Loucy (cell line): ENCODE measurements at regions not wholly inside any gene's neighbourhood (a gene's known extent, or its start where the extent isn't known, plus 50 kb on each side); places are given as distances from the start of the nearest gene placed in this dataset.

Source experiments
- H2AFZ ChIP-seq: fragments of 200-600 bp; sonication (generic); 2 replicates; pipeline ENCODE4 v1.6.0; 2016; ENCODE audit warnings: antibody characterized with exemption, mild to moderate bottlenecking, low read length, moderate library complexity
- H3F3A ChIP-seq: fragments of 200-600 bp; 2 replicates; pipeline ENCODE4 v1.6.0; 2016; ENCODE audit warnings: antibody characterized with exemption, low read depth, mild to moderate bottlenecking
- H3K27me3 ChIP-seq: fragments of 200-600 bp; sonication (generic); 2 replicates; pipeline ENCODE4 v1.6.1; 2014; ENCODE audit warnings: low read length, mild to moderate bottlenecking; ENCODE audit not compliant: insufficient read depth, poor library complexity, severe bottlenecking
- H3K36me3 ChIP-seq: fragments of 200-600 bp; sonication (generic); 2 replicates; pipeline ENCODE4 v1.6.1; 2016; ENCODE audit warnings: low read length; ENCODE audit not compliant: insufficient read depth
- H3K4me1 ChIP-seq: fragments of 200-600 bp; sonication (generic); 2 replicates; pipeline ENCODE4 v1.5.1; 2014; ENCODE audit warnings: low read length, mild to moderate bottlenecking; ENCODE audit not compliant: insufficient read depth, poor library complexity, severe bottlenecking
- H3K4me2 ChIP-seq: fragments of 200-600 bp; sonication (generic); 2 replicates; pipeline ENCODE4 v1.6.0; 2014; ENCODE audit warnings: antibody characterized with exemption, low read length, low read depth, mild to moderate bottlenecking; ENCODE audit not compliant: poor library complexity, severe bottlenecking
- H3K4me3 ChIP-seq: fragments of 200-600 bp; sonication (generic); 2 replicates; pipeline ENCODE4 v1.5.1; 2014; ENCODE audit warnings: low read length, mild to moderate bottlenecking, mixed read lengths; ENCODE audit not compliant: poor library complexity, severe bottlenecking
- H3K79me2 ChIP-seq: fragments of 200-600 bp; sonication (generic); 2 replicates; pipeline ENCODE4 v1.6.1; 2014; ENCODE audit warnings: low read length; ENCODE audit not compliant: insufficient read depth
- H3K9ac ChIP-seq: fragments of 200-600 bp; sonication (generic); 2 replicates; pipeline ENCODE4 v1.6.0; 2014; ENCODE audit warnings: mild to moderate bottlenecking, low read depth, low read length, moderate library complexity; ENCODE audit not compliant: poor library complexity, severe bottlenecking
- H3K9me2 ChIP-seq: fragments of 200-600 bp; sonication (generic); replicated peaks from 2 replicates; pipeline ENCODE4 v1.6.1; 2016; ENCODE audit warnings: low read depth, low read length, mixed read lengths
- H3K9me3 ChIP-seq: fragments of 200-600 bp; sonication (generic); 2 replicates; pipeline ENCODE4 v1.6.1; 2014; ENCODE audit warnings: mild to moderate bottlenecking, antibody characterized with exemption, low read length, low read depth; ENCODE audit not compliant: insufficient read depth
- H4K20me1 ChIP-seq: fragments of 200-600 bp; sonication (generic); 2 replicates; pipeline ENCODE4 v1.6.0; 2014; ENCODE audit warnings: antibody characterized with exemption, low read length, mild to moderate bottlenecking; ENCODE audit not compliant: insufficient read depth, poor library complexity, severe bottlenecking
- CTCF ChIP-seq: fragments of 200-600 bp; sonication (generic); conservative IDR thresholded peaks from 2 replicates; pipeline ENCODE4 v1.5.1; 2014; ENCODE audit warnings: mild to moderate bottlenecking, antibody characterized with exemption, low read length
- EZH2phosphoT487 ChIP-seq: fragments of 200-600 bp; IDR thresholded peaks from 2 replicates; pipeline ENCODE4 v1.6.1; 2018; ENCODE audit warnings: antibody characterized with exemption, mild to moderate bottlenecking, moderate library complexity, borderline replicate concordance

GRCh38 chr11:26027887-26028286 lies 304.0 kb upstream of the ANO3 start:
- H3F3A ChIP-seq: no peaks in the 10 kb centered on the region
- no peak overlapping the region for H3K9ac ChIP-seq

GRCh38 chr11:26028393-26028911 lies 303.5 kb upstream of the ANO3 start:
- H3F3A ChIP-seq: no peaks in the 10 kb centered on the region
- no peak overlapping the region for H3K9ac ChIP-seq
- H3K9me3 ChIP-seq: no peaks in the 10 kb centered on the region
- H4K20me1 ChIP-seq: no peaks in the 10 kb centered on the region
- no peak overlapping the region for H3K4me2 ChIP-seq
- no peaks in the 10 kb centered on the region for H3K79me2 ChIP-seq
- no peak for TF ChIP-seq EZH2phosphoT487
- TF ChIP-seq CTCF: no peak
- no peaks in the 10 kb centered on the region for H3K4me1 ChIP-seq
- no peaks in the 10 kb centered on the region for H3K36me3 ChIP-seq
- no peak overlapping the region for H2AFZ ChIP-seq
- no peaks in the 10 kb centered on the region for H3K27me3 ChIP-seq
- H3K4me3 ChIP-seq: no peak overlapping the region
- no peaks in the 10 kb centered on the region for H3K9me2 ChIP-seq

More at GRCh38 chr11:26027887-26028286, 304.0 kb upstream of the ANO3 start:
- H3K4me1 ChIP-seq: no peaks in the 10 kb centered on the region
- no peaks in the 10 kb centered on the region for H3K27me3 ChIP-seq
- no peak for TF ChIP-seq CTCF
- TF ChIP-seq EZH2phosphoT487: no peak
- no peaks in the 10 kb centered on the region for H3K79me2 ChIP-seq
- H3K4me2 ChIP-seq: no peak overlapping the region
- no peaks in the 10 kb centered on the region for H3K9me2 ChIP-seq
- no peak overlapping the region for H3K4me3 ChIP-seq
- no peaks in the 10 kb centered on the region for H4K20me1 ChIP-seq
- H3K36me3 ChIP-seq: no peaks in the 10 kb centered on the region
- no peaks in the 10 kb centered on the region for H3K9me3 ChIP-seq
- no peak overlapping the region for H2AFZ ChIP-seq

- no peaks in the 10 kb centered on the region for H3K36me3 ChIP-seq
- H3K27me3 ChIP-seq: no peaks in the 10 kb centered on the region
- TF ChIP-seq EZH2phosphoT487 (no peak), CTCF (no peak)
- H4K20me1 ChIP-seq: no peaks in the 10 kb centered on the region
- H3K9me3 ChIP-seq: no peaks in the 10 kb centered on the region
- no peaks in the 10 kb centered on the region for H3F3A ChIP-seq
- H2AFZ ChIP-seq: no peak overlapping the region
- H3K79me2 ChIP-seq: no peaks in the 10 kb centered on the region
- H3K4me2 ChIP-seq: no peak overlapping the region
- H3K9me2 ChIP-seq: no peaks in the 10 kb centered on the region
- no peak overlapping the region for H3K9ac ChIP-seq
- H3K4me1 ChIP-seq: no peaks in the 10 kb centered on the region
- no peak overlapping the region for H3K4me3 ChIP-seq
Measured at GRCh38 chr11:26030399-26030798, 301.5 kb upstream of the ANO3 start.
